ENCODE measurements at regions not wholly inside any gene's neighbourhood (a gene's known extent, or its start where the extent isn't known, plus 50 kb on each side); places are given as distances from the start of the nearest gene placed in this dataset.

DNA sequence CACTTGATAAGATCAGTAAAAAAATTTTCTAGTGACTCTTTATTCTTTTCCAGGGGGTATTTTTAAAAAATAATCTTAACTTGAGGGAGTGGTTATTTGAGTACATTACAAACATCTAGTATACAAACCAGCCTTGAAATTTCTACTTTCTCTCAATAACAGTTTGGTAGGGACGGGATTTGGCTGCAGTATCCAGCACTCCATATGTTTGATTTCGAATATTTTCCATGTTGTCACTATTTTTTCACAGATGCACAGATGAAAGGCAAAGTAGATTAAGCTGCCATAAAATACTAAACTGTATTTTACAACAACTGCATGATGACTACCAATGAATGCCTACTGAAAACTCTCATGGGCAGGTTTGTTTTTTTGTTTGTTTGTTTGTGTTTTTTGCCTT lies 225.0 kb downstream of the COX7B2 start:
- in situ Hi-C loops (cut with HindIII; ENCODE audit: low pct_unique_long_range_greater_than_20kb, low sequenced_read_pairs): no loop called here
- DNase-seq (ENCODE audit: low read depth): no peak

DNA sequence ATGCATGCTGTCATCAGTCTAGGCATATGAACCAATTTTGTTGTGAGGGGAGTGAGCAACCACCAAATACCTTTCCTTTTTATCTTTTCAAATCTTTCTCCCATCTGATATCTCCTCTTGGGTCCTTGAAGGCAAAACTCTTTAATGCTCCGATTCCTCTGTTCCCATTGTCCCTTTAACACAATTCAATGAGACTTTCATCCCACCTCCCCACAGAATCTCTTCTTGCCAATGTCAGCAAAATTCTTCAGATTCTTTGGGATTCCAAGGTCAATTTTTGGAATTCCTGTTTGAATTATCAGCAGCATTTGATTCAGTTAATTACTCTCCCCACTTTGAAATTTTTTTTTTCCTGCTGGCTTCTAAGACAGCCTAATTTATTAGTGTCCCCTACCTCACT lies 232.7 kb downstream of the COX7B2 start:
- in situ Hi-C loops (cut with HindIII; ENCODE audit: low pct_unique_long_range_greater_than_20kb, low sequenced_read_pairs): no loop called here
- no peak for DNase-seq (ENCODE audit: low read depth)

DNA sequence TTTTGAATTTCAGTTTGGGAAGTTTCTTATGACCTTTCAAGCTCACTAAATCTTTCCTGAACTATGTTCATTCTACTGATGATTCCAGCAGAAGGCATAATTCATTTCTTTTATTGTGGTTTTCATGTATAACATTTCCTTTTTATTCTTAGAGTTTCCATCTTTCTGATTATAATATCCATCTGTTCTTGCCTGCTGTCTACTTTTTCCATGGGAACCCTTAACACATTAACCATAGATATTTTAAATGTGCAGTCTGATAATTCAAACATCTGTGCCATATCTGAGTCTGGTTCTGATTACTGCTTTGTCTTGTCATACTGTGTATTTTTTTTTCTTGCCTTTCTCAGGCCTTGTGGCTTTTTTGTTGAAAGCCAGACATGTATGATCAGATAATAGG lies 234.7 kb downstream of the COX7B2 start:
- DNase-seq (ENCODE audit: low read depth): no peak
- in situ Hi-C loops (cut with HindIII; ENCODE audit: low pct_unique_long_range_greater_than_20kb, low sequenced_read_pairs): no loop called here

DNA sequence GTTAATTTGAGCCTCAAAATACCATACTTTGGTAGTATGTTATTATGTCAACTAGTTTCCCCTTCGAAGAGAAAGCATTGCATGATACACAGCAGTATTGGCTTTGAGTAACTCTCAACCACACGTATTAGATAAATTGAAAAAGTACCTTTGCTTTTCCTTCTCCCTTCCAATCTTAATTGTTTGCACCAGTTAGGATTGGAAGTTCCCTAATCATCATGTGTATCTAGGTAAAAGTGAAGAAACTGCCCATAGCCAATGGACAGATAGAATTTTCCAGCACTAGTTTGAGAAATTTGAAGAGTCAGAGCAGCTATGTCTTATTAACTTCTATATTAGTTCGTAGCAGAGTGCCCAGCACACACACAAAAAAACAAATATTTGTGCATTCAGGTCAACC lies 241.3 kb downstream of the COX7B2 start:
- DNase-seq (ENCODE audit: low read depth): no peak
- in situ Hi-C loops (cut with HindIII; ENCODE audit: low pct_unique_long_range_greater_than_20kb, low sequenced_read_pairs): no loop called here

DNA sequence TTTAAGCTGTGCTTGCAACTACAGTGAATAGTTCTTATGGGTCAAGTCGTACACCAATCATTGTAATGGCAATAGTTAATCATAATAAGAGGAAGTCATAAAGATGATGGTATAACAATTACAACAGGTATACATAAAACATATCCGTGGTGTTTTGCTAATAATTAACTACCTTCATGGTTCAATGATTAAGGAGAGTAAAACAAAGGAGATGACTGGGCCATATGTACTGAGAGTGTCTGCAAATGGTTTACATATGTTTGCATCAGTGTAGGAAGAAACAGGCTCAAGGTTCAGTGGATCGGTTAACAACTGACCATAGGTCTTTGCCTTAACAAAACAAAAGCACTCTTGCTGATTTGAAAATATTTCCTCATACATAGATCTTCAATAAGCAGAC lies 253.0 kb downstream of the COX7B2 start:
- peak; percentile 43 for DNase-seq (ENCODE audit: low read depth)
- in situ Hi-C loops (cut with HindIII; ENCODE audit: low pct_unique_long_range_greater_than_20kb, low sequenced_read_pairs): no loop called here

DNA sequence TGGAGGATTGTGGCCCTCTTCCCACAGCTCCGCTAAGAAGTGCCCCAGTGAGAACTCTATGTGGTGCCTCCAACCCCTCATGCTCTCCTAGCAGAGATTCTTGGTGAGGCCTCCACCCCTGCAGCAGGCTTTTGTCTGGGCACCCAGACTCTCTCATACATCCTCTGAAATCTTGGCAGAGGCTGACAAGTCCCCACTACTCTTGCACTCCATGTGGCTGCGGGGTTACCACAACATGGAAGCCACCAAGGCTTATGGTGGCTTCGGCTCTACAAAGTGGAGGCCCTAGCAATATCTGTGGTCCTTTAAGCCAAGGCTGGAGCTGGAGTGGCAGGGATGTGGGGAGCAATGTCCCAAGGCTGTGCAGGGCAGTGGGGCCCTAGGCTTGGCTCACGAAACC lies 255.2 kb downstream of the COX7B2 start:
- DNase-seq (ENCODE audit: low read depth): no peak
- in situ Hi-C loops (cut with HindIII; ENCODE audit: low pct_unique_long_range_greater_than_20kb, low sequenced_read_pairs): no loop called here

DNA sequence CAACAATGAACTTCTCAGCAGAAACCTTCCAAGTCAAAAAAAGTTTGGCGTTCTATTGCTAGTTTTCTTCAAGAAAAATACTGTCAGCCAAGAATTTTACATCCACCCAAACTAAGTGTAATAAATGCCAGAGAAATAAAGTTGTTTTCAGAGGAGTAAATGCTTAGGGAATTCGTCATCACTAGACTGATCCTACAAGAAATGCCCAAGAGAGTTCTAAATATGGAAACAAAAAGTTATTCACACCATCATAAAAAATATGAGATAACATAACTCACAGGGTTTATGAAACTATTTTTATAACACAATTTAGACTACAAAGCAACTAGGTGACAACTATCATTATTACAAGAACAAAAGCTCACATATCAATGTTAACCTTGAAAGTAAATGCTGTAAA lies 259.5 kb upstream of the GABRA2 start:
- in situ Hi-C loops (cut with HindIII; ENCODE audit: low pct_unique_long_range_greater_than_20kb, low sequenced_read_pairs): no loop called here

DNA sequence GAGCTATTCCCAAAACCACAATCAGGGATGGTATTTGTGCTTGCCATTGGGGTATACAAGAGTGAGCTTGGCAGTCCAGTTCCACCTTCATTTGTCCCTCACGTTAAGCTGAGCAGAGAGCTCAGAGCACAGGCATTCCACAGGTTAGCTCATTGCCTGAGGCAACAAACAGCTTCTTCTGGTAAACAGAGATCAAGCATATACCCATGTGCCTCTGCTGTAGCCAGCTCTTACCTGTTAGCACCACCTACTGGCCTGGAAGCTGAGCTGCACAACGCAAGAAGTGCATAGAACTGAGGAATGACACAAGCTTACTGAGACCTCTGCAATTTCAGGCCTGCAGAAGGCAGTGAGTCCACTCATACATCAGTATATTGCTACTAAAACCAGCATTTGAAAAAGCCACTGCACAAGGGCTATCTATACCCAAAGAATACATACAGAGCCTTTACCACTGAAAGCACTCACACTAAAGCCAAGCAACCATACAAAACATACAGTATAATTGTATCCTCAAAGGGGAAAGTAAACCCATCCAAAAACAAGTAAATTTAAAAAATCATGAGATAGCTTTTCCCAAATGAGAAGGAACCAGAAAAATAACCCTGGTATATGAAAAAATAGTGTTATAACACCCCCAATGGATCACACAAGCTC lies 258.3 kb upstream of the GABRA2 start:
- in situ Hi-C loops (cut with HindIII; ENCODE audit: low pct_unique_long_range_greater_than_20kb, low sequenced_read_pairs): no loop called here
- peak; percentile 19 for DNase-seq (ENCODE audit: low read depth)

More for the DNA sequence above, 259.5 kb upstream of the GABRA2 start:
- no peak for DNase-seq (ENCODE audit: low read depth)

DNA sequence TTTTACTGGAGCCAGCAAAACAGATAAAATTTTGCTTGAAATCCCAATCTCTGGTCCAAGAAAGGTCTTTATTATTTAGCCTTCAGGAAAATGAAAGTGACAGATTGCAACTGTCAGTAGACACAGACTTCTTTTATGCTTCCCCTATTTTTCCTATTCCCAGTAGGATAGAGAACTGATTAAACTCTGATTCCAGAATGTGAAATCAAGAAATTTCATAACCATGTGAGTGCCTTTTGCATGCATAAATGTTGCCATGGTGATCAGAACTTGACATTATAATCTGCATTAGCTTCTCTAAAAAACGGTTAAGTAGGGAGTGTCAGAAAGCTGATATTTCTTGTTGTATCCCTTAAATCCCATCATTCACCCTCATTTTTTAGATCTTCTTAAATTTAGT lies 255.2 kb upstream of the GABRA2 start:
- in situ Hi-C loops (cut with HindIII; ENCODE audit: low pct_unique_long_range_greater_than_20kb, low sequenced_read_pairs): no loop called here

More for the DNA sequence above, 255.2 kb upstream of the GABRA2 start:
- DNase-seq (ENCODE audit: low read depth): no peak

Measured in Caki2 (cell line).